ENCODE measurements at regions not wholly inside any gene's neighbourhood (a gene's known extent, or its start where the extent isn't known, plus 50 kb on each side); places are given as distances from the start of the nearest gene placed in this dataset.

DNA sequence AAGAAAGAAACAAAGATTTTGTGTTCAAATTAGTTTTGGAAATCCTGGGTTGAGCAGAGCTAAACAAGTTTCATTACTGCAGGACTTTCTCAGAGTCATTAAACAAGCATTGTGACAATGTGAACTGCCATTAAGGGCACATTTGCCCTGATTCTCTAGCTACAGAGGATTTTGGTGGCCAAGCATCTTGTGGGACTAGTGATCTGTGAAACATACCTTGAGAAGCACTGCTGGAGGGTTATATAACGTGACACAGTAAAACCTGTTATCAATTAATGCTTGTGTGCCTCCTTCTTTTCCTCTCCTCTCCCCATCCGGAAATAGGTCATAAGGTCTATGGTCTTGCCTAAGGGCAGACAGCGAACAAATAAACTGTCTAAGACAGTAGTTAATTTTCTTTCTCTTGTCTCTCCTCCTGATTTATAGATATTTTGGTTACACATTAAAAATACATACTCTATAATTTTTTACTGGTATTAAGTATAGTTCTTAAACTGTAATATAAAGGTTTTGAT, 167.3 kb upstream of the NANOGP8 start:
- TF ChIP-seq CTCF (IDR thresholded peaks at IDR 0.05) (no peak), POLR2A (IDR thresholded peaks at IDR 0.05) (no peak)
